Adrenal gland (tissue), 9 donors: ENCODE measurements at regions not wholly inside any gene's neighbourhood (a gene's known extent, or its start where the extent isn't known, plus 50 kb on each side); places are given as distances from the start of the nearest gene placed in this dataset.

Experiments used
- DNase-seq, 7 donors: peaks; one replicate each; pipeline ENCODE4 v3.0.0-alpha.2; 2019 to 2020
- H3K27ac ChIP-seq, 5 donors: fragments of 200-600 bp; sonication (generic) in 4 of 5; 1 replicate in 3 of 5; 2 replicates in 2 of 5; pipeline versions ENCODE4 v1.5.1 to v1.8.0; 2016 to 2020; ENCODE audit warnings: mild to moderate bottlenecking in 1 of 5
- H3K27me3 ChIP-seq: fragments of 200-600 bp; 2 replicates; pipeline ENCODE4 v1.8.0; 2021
- H3K36me3 ChIP-seq, 2 donors: fragments of 200-600 bp; replicated peaks in 1 of 2; 1 replicate in 1 of 2; 2 replicates in 1 of 2; pipeline versions ENCODE4 v1.5.1 to v1.8.0; 2018 to 2022
- H3K4me1 ChIP-seq, 2 donors: fragments of 200-600 bp; replicated peaks in 1 of 2; 1 replicate in 1 of 2; 2 replicates in 1 of 2; pipeline versions ENCODE4 v1.5.1 to v1.8.0; 2018 to 2021
- H3K4me3 ChIP-seq, 4 donors: fragments of 200-600 bp; sonication (generic) in 3 of 4; one replicate each; pipeline ENCODE4 v1.5.1; 2016 to 2018
- H3K9me3 ChIP-seq, 3 donors: fragments of 200-600 bp; sonication (generic) in 1 of 3; replicated peaks in 1 of 3; 1 replicate in 2 of 3; 2 replicates in 1 of 3; pipeline versions ENCODE4 v1.5.1 to v1.8.0; 2016 to 2021
- CTCF ChIP-seq, 6 experiments: fragments of 450-650 bp in 4 of 6; fragments of 200-600 bp in 2 of 6; sonication (generic) in 1 of 6; IDR thresholded peaks; 1 replicate in 5 of 6; 2 replicates in 1 of 6; pipeline versions ENCODE4 v1.5.1 to v1.8.0; 2016 to 2021; ENCODE audit warnings: antibody characterized with exemption in 6 of 6, mild to moderate bottlenecking in 2 of 6, moderate library complexity in 1 of 6
- POLR2A ChIP-seq, 2 donors: fragments of 450-650 bp; IDR thresholded peaks; one replicate each; pipeline ENCODE4 v1.6.1; 2017; ENCODE audit warnings: antibody characterized with exemption in 2 of 2, mild to moderate bottlenecking in 2 of 2, moderate library complexity in 1 of 2
- WGBS, 4 donors: extraction: QIAGEN DNeasy Blood & Tissue Kit in 2 of 4; methylation state at CpG; one replicate each; pipeline versions ENCODE4 v1.1.5 to v1.1.7; 2013 to 2017; 5-methylcytosine and 5-hydroxymethylcytosine counted together
- intact Hi-C, 2 donors: fragments of 100-400 bp; cut with DNase I; formaldehyde crosslinking; loops; one replicate each; pipeline versions ENCODE4 v1.14.1 to v1.15.0; 2022 to 2023
- donor health status: healthy with polysubstance abuse.
- donor health status: Bipolar disorder and iron deficiency.
- donor health status: DM: yes; HTN: yes; CAD: no.
- donor health status: DM: no; HTN: no; CAD: no.
- donor health status: DM: no; HTN: no; CAD: no.

GRCh38 chr4:179544496-179544895 lies 2102.3 kb upstream of the AGA start:
- H3K36me3 ChIP-seq = no peaks in the 10 kb centered on the region
- no peak for DNase-seq
- H3K27me3 ChIP-seq = no peaks in the 10 kb centered on the region
- WGBS, 4 donors = 89 to 93% (median 93%) methylated on average over 1 of the region's 1 CpG
- no peak overlapping the region for H3K27ac ChIP-seq
- no peaks in the 10 kb centered on the region for H3K9me3 ChIP-seq
- H3K4me3 ChIP-seq = no peak overlapping the region
- no peak for TF ChIP-seq POLR2A (IDR thresholded peaks at IDR 0.05)
- no peak for TF ChIP-seq CTCF (IDR thresholded peaks at IDR 0.05)
- intact Hi-C loops = no loop called here
- H3K4me1 ChIP-seq = no peaks in the 10 kb centered on the region

GRCh38 chr4:179552131-179552530 lies 2109.9 kb upstream of the AGA start:
- Histone ChIP-seq H3K4me1 (no peaks in the 10 kb centered on the region), H3K36me3 (no peaks in the 10 kb centered on the region), H3K27me3 (no peaks in the 10 kb centered on the region), H3K4me3 (no peak overlapping the region), H3K9me3 (no peaks in the 10 kb centered on the region), H3K27ac (no peak overlapping the region)
- no peak for DNase-seq
- intact Hi-C loops = no loop called here
- WGBS, 4 donors = 44 to 60% (median 51%) methylated on average over 2 of the region's 2 CpGs
- TF ChIP-seq CTCF (IDR thresholded peaks at IDR 0.05) = no peak
- no peak for TF ChIP-seq POLR2A (IDR thresholded peaks at IDR 0.05)

GRCh38 chr4:179563741-179564140 lies 2121.5 kb upstream of the AGA start:
- WGBS, 4 donors = 71 to 83% (median 75%) methylated on average over 2 to 4 of the region's 4 CpGs
- Histone ChIP-seq H3K27ac (no peak overlapping the region), H3K9me3 (no peaks in the 10 kb centered on the region), H3K4me1 (no peaks in the 10 kb centered on the region), H3K4me3 (no peak overlapping the region), H3K27me3 (no peaks in the 10 kb centered on the region), H3K36me3 (no peaks in the 10 kb centered on the region)
- intact Hi-C loops = no loop called here
- DNase-seq = no peak
- TF ChIP-seq POLR2A (IDR thresholded peaks at IDR 0.05) = no peak
- no peak for TF ChIP-seq CTCF (IDR thresholded peaks at IDR 0.05)

- WGBS, 4 donors = 43 to 91% (median 57%) methylated on average over 2 of the region's 2 CpGs
Observed at GRCh38 chr4:179569549-179569948, 2127.3 kb upstream of the AGA start.

More at GRCh38 chr4:179569549-179569948, 2127.3 kb upstream of the AGA start:
- H3K4me1 ChIP-seq = no peaks in the 10 kb centered on the region
- no peak overlapping the region for H3K27ac ChIP-seq
- TF ChIP-seq POLR2A (IDR thresholded peaks at IDR 0.05) (no peak), CTCF (IDR thresholded peaks at IDR 0.05) (no peak)
- H3K9me3 ChIP-seq = peaks cover 0 to 4% (median 0%) of the 10 kb centered on the region in 3 donors
- H3K27me3 ChIP-seq = no peaks in the 10 kb centered on the region
- DNase-seq = no peak
- intact Hi-C loops = no loop called here
- H3K4me3 ChIP-seq = no peak overlapping the region
- H3K36me3 ChIP-seq = no peaks in the 10 kb centered on the region
